ENCODE measurements at regions not wholly inside any gene's neighbourhood (a gene's known extent, or its start where the extent isn't known, plus 50 kb on each side); places are given as distances from the start of the nearest gene placed in this dataset.

DNA sequence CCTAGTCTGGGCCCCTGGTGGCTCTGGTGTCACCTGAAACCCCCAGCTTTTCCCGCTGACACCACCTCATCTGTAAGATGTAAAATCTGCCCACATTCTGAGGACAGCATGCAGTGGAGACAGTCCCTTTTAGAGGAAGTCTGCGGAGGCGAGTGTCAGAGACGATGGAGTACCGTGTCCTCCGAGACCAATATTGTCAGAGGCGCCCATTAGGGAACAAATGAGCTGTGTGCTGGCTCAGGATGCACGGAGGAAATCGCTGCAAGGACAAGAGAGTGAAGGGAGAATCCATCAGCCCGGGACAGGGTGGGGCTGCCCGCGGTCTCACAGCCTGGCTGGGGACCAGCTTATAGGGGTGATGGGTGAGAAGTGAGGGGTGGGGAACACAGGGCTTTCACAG is 214.8 kb downstream of the MATN1 start:
- no peak for DNase-seq
- ATAC-seq (ENCODE audit: low FRiP score), result no peak
- intact Hi-C loops (cut with DNase I), result no loop called here
- Histone ChIP-seq H3K4me1 (ENCODE audit: control insufficient read depth in 1 of 2, insufficient read depth in 2 of 2, low read length in 2 of 2) (no peaks in the 10 kb centered on the region), H3K4me3 (ENCODE audit: low read length in 2 of 2) (no peak overlapping the region), H3K27ac (ENCODE audit: low read depth in 1 of 2, low read length in 2 of 2) (no peak overlapping the region), H3K27me3 (ENCODE audit: control insufficient read depth in 1 of 2, insufficient read depth in 2 of 2, low read length in 1 of 2) (no peaks in the 10 kb centered on the region), H3K36me3 (ENCODE audit: control insufficient read depth in 1 of 2, insufficient read depth in 2 of 2, low read length in 1 of 2) (no peaks in the 10 kb centered on the region), H3K9me3 (ENCODE audit: control insufficient read depth, low read length) (no peaks in the 10 kb centered on the region)
- 41 to 45% methylated on average over 12 of the region's 12 CpGs for WGBS, 2 donors

DNA sequence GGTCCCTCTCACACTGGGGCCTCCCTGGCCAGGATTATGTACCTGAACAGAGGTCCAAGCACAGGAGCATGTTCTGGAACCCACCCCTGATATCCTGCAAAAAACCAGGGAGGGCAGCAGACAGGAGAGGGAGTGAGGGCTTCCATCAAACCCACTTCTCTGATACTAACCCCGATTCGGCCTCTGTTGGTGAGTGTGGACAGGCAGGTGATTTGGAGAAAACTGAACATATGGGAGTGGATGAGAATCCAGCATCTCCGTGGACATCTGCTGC is 215.3 kb downstream of the MATN1 start:
- ATAC-seq (ENCODE audit: low FRiP score) (no peak), DNase-seq (no peak)
- H3K27me3 ChIP-seq (ENCODE audit: control insufficient read depth in 1 of 2, insufficient read depth in 2 of 2, low read length in 1 of 2), result no peaks in the 10 kb centered on the region
- no peaks in the 10 kb centered on the region for H3K4me1 ChIP-seq (ENCODE audit: control insufficient read depth in 1 of 2, insufficient read depth in 2 of 2, low read length in 2 of 2)
- H3K36me3 ChIP-seq (ENCODE audit: control insufficient read depth in 1 of 2, insufficient read depth in 2 of 2, low read length in 1 of 2), result no peaks in the 10 kb centered on the region
- no peaks in the 10 kb centered on the region for H3K9me3 ChIP-seq (ENCODE audit: control insufficient read depth, low read length)
- WGBS, 2 donors, result 79 to 83% methylated on average over 3 of the region's 3 CpGs
- no peak overlapping the region for H3K27ac ChIP-seq (ENCODE audit: low read depth in 1 of 2, low read length in 2 of 2)
- no peak overlapping the region for H3K4me3 ChIP-seq (ENCODE audit: low read length in 2 of 2)
- intact Hi-C loops (cut with DNase I), result no loop called here

DNA sequence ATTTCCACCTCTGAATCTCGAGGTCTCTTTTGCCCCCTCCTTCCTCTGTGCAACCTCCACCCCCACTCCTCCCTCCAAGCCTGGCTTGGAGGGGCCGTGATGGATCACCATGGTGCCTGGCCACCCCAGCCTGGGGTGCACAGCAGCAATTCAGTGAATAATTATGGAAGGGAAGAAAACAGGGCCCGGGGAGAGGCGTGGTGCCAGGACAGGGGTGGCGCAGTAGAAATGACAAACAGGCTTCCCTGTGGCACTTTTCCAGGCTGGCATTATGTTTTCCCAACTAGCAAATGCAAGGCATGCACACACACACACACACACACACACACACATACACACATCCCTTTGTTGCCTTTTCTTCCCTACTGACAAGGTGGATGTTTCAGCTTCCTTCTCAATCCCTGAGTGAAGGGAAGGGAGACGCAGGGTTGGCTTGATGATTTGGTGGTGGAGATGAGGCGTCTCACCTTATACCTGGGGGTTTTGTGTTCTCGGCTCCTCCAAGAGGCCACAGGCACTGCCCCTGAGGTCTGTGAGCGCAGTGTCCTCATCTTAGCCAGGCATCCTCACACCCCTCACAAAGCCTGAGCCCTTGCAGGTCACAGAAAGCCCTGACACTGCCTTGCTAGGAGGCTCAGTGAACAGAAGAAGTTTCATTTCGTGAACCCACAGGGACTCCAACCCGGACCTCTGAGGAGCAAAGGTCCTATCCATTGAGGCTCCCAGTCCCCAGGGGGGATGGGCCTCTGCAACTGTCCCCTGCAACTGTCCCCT is 215.8 kb downstream of the MATN1 start:
- no peak for DNase-seq
- Histone ChIP-seq H3K4me3 (ENCODE audit: low read length in 2 of 2) (no peak overlapping the region), H3K4me1 (ENCODE audit: control insufficient read depth in 1 of 2, insufficient read depth in 2 of 2, low read length in 2 of 2) (no peaks in the 10 kb centered on the region)

DNA sequence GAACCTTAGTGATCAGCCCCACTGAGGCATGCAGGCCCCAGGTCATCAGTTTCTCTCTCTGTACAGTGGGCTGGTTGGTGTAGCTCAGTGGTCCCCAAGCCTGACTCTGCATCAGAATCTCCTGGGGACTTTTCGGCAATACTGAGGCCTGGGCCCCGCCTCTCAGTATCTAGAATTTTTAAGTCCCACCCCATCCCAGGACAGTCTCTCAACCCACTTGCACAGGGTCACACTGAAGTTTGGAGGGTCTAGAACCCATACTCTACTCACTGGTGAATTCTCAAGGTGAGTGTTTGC is 216.4 kb downstream of the MATN1 start:
- Histone ChIP-seq H3K27me3 (ENCODE audit: control insufficient read depth in 1 of 2, insufficient read depth in 2 of 2, low read length in 1 of 2) (no peaks in the 10 kb centered on the region), H3K36me3 (ENCODE audit: control insufficient read depth in 1 of 2, insufficient read depth in 2 of 2, low read length in 1 of 2) (no peaks in the 10 kb centered on the region), H3K27ac (ENCODE audit: low read depth in 1 of 2, low read length in 2 of 2) (no peak overlapping the region), H3K4me3 (ENCODE audit: low read length in 2 of 2) (no peak overlapping the region), H3K9me3 (ENCODE audit: control insufficient read depth, low read length) (peaks cover 3% of the 10 kb centered on the region), H3K4me1 (ENCODE audit: control insufficient read depth in 1 of 2, insufficient read depth in 2 of 2, low read length in 2 of 2) (no peaks in the 10 kb centered on the region)
- ATAC-seq (ENCODE audit: low FRiP score) (no peak), DNase-seq (no peak)
- WGBS, 2 donors, result 89 to 93% methylated on average over 2 of the region's 2 CpGs
- intact Hi-C loops (cut with DNase I), result no loop called here

More for the DNA sequence above, 215.8 kb downstream of the MATN1 start:
- Histone ChIP-seq H3K9me3 (ENCODE audit: control insufficient read depth, low read length) (no peaks in the 10 kb centered on the region), H3K27ac (ENCODE audit: low read depth in 1 of 2, low read length in 2 of 2) (no peak overlapping the region), H3K36me3 (ENCODE audit: control insufficient read depth in 1 of 2, insufficient read depth in 2 of 2, low read length in 1 of 2) (no peaks in the 10 kb centered on the region), H3K27me3 (ENCODE audit: control insufficient read depth in 1 of 2, insufficient read depth in 2 of 2, low read length in 1 of 2) (no peaks in the 10 kb centered on the region)
- intact Hi-C loops (cut with DNase I), result no loop called here
- no peak for ATAC-seq (ENCODE audit: low FRiP score)
- WGBS, 2 donors, result 60 to 71% methylated on average over 11 of the region's 11 CpGs

DNA sequence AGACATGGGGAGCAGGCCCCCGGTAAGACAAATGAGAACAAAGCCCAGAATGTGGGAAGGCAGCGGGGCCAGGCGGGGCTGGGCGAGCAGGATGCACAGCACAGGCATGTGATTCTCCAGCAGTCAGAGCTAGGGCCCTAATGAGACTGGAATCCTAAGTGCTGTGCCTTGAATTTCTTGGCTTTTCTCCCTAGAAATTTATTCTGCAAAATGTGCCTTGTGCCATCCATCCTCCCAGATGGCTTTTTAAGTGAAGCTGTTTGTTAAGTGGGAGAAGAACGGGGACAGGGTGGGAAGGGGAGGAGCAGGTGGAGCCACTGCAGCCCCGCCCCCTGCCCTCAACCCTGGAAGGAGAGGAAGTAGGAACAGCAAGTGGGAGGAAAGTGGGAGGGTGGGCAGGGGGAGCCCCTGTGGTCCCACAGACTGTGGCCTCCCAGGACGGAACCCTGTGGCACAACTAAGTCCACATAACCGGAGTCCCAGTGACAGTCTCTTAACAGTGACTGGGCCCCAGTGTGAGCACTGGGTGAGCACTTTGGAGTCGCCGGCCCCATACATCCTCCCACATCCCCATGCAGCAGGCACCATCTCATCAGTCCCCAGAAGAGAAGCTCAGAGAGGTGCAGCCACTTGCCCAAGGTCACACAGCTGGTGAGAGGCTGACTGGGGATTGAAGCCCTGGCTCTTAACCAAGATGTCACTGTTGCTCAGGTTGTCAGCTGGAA is 216.9 kb downstream of the MATN1 start:
- 52 to 62% methylated on average over 10 of the region's 10 CpGs for WGBS, 2 donors

DNA sequence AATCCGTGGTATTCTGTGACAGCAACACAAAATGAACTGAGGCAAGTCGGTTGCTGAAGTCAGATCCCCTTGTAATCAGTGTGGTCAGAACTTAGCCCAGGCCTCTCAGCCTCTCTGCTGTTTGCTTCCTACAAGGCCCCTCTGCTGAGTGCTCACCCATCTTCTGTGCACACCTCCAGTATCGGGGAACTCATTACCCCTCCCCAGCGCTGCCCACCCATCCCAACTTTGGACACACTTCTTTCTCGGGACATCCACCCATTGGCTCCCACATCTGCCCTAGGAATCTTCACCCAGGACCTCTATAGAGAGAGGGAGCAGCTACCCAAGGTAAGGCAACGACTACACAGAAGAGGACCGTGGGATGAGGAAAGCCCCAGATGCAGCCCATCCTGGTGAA is 217.5 kb downstream of the MATN1 start:
- Histone ChIP-seq H3K4me1 (ENCODE audit: control insufficient read depth in 1 of 2, insufficient read depth in 2 of 2, low read length in 2 of 2) (no peaks in the 10 kb centered on the region), H3K27ac (ENCODE audit: low read depth in 1 of 2, low read length in 2 of 2) (no peak overlapping the region), H3K27me3 (ENCODE audit: control insufficient read depth in 1 of 2, insufficient read depth in 2 of 2, low read length in 1 of 2) (no peaks in the 10 kb centered on the region), H3K36me3 (ENCODE audit: control insufficient read depth in 1 of 2, insufficient read depth in 2 of 2, low read length in 1 of 2) (no peaks in the 10 kb centered on the region), H3K9me3 (ENCODE audit: control insufficient read depth, low read length) (peaks cover 4% of the 10 kb centered on the region), H3K4me3 (ENCODE audit: low read length in 2 of 2) (no peak overlapping the region)
- 75 to 76% methylated on average over 7 of the region's 7 CpGs for WGBS, 2 donors
- intact Hi-C loops (cut with DNase I), result no loop called here
- ATAC-seq (ENCODE audit: low FRiP score), result no peak
- DNase-seq, result no peak

More for the DNA sequence above, 216.9 kb downstream of the MATN1 start:
- DNase-seq, result no peak
- H3K9me3 ChIP-seq (ENCODE audit: control insufficient read depth, low read length), result peaks cover 4% of the 10 kb centered on the region
- no peak overlapping the region for H3K4me3 ChIP-seq (ENCODE audit: low read length in 2 of 2)
- intact Hi-C loops (cut with DNase I), result no loop called here
- H3K4me1 ChIP-seq (ENCODE audit: control insufficient read depth in 1 of 2, insufficient read depth in 2 of 2, low read length in 2 of 2), result no peaks in the 10 kb centered on the region
- ATAC-seq (ENCODE audit: low FRiP score), result no peak
- H3K36me3 ChIP-seq (ENCODE audit: control insufficient read depth in 1 of 2, insufficient read depth in 2 of 2, low read length in 1 of 2), result no peaks in the 10 kb centered on the region
- no peaks in the 10 kb centered on the region for H3K27me3 ChIP-seq (ENCODE audit: control insufficient read depth in 1 of 2, insufficient read depth in 2 of 2, low read length in 1 of 2)
- no peak overlapping the region for H3K27ac ChIP-seq (ENCODE audit: low read depth in 1 of 2, low read length in 2 of 2)

DNA sequence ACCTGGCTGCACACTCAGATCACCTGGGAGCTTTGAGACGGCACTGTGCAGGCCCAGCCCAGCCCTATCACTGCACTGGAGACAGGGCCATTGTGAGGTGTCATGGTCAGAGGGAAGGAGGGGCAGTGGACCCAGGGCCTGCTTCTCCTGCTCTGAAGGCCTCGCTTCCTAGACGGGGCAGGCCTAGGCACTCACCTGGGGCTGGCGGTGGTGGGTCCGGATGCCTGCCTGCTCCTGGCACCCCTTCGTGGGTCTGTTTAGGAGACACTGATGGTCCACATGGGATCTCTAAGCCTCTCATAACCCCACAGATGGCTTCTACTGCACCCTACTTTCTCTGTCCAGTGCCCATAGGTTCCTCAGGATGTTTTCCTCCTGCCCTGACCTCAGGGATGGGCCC is 230.9 kb downstream of the MATN1 start:
- Histone ChIP-seq H3K27me3 (ENCODE audit: control insufficient read depth in 1 of 2, insufficient read depth in 2 of 2, low read length in 1 of 2) (no peaks in the 10 kb centered on the region), H3K36me3 (ENCODE audit: control insufficient read depth in 1 of 2, insufficient read depth in 2 of 2, low read length in 1 of 2) (no peaks in the 10 kb centered on the region), H3K4me1 (ENCODE audit: control insufficient read depth in 1 of 2, insufficient read depth in 2 of 2, low read length in 2 of 2) (no peaks in the 10 kb centered on the region), H3K4me3 (ENCODE audit: low read length in 2 of 2) (no peak overlapping the region), H3K27ac (ENCODE audit: low read depth in 1 of 2, low read length in 2 of 2) (no peak overlapping the region), H3K9me3 (ENCODE audit: control insufficient read depth, low read length) (no peaks in the 10 kb centered on the region)
- DNase-seq (peak in 1 of 2 donors; percentile 44), ATAC-seq (ENCODE audit: low FRiP score) (no peak)
- WGBS, 2 donors, result 74 to 83% methylated on average over 6 of the region's 6 CpGs
- intact Hi-C loops (cut with DNase I), result no loop called here

DNA sequence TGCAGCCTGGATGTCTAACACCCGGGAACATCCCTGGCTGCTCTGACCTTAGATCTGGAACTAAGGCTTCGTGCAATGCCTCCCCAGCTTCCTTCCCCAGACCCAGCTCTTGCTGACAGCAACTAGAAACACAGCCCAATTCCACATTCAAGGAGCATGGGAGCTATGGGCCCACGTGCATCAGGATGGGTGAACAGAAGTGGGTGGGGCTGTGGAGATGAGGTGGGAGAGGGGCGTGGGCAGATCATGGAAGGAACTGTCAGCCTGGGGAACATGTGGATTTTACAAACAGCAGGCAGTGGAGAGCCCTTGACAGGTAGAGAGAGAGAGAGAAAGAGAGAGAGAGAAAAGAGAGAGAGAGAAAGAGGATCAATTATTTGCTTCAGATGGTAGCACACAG is 231.6 kb downstream of the MATN1 start:
- 67 to 69% methylated on average over 4 of the region's 4 CpGs for WGBS, 2 donors
- intact Hi-C loops (cut with DNase I), result no loop called here

DNA sequence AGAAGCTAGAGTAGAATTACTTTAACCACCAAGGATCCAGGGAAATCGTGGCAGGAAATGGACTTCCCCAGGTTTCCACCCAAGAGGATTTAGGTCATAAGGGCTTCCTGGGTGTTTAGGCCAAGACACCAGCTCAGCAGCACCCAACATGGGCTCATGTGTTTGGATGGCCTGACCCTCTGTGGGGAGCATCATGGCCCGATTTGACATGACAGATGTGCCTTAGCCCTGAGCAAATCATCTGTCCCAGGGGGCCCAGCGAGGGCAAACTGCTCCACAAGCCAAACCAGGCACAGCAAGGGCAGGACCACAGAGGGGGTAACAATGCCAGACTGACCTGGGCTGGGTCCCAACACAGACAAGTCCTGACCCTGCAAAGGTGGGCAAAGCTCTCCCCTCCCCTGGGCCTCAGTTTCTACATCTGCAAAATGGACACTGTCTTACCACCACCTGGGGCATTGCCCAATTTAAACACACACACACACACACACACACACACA is 232.8 kb downstream of the MATN1 start:
- H3K9me3 ChIP-seq (ENCODE audit: control insufficient read depth, low read length), result no peaks in the 10 kb centered on the region
- DNase-seq, result peak in 1 of 2 donors; percentile 52
- H3K27ac ChIP-seq (ENCODE audit: low read depth in 1 of 2, low read length in 2 of 2), result no peak overlapping the region
- H3K4me1 ChIP-seq (ENCODE audit: control insufficient read depth in 1 of 2, insufficient read depth in 2 of 2, low read length in 2 of 2), result no peaks in the 10 kb centered on the region
- no peak overlapping the region for H3K4me3 ChIP-seq (ENCODE audit: low read length in 2 of 2)
- ATAC-seq (ENCODE audit: low FRiP score), result no peak
- intact Hi-C loops (cut with DNase I), result no loop called here
- no peaks in the 10 kb centered on the region for H3K27me3 ChIP-seq (ENCODE audit: control insufficient read depth in 1 of 2, insufficient read depth in 2 of 2, low read length in 1 of 2)
- no peaks in the 10 kb centered on the region for H3K36me3 ChIP-seq (ENCODE audit: control insufficient read depth in 1 of 2, insufficient read depth in 2 of 2, low read length in 1 of 2)
- WGBS, 2 donors, result 60 to 66% methylated on average over 3 of the region's 3 CpGs

More for the DNA sequence above, 231.6 kb downstream of the MATN1 start:
- Histone ChIP-seq H3K36me3 (ENCODE audit: control insufficient read depth in 1 of 2, insufficient read depth in 2 of 2, low read length in 1 of 2) (no peaks in the 10 kb centered on the region), H3K4me1 (ENCODE audit: control insufficient read depth in 1 of 2, insufficient read depth in 2 of 2, low read length in 2 of 2) (no peaks in the 10 kb centered on the region), H3K4me3 (ENCODE audit: low read length in 2 of 2) (no peak overlapping the region), H3K27me3 (ENCODE audit: control insufficient read depth in 1 of 2, insufficient read depth in 2 of 2, low read length in 1 of 2) (no peaks in the 10 kb centered on the region), H3K27ac (ENCODE audit: low read depth in 1 of 2, low read length in 2 of 2) (no peak overlapping the region), H3K9me3 (ENCODE audit: control insufficient read depth, low read length) (no peaks in the 10 kb centered on the region)
- ATAC-seq (ENCODE audit: low FRiP score), result no peak
- DNase-seq, result no peak

Data from aorta (tissue), 5 donors.